Gastroesophageal sphincter (tissue), 4 donors: ENCODE measurements at regions not wholly inside any gene's neighbourhood (a gene's known extent, or its start where the extent isn't known, plus 50 kb on each side); places are given as distances from the start of the nearest gene placed in this dataset.
"Not testable (repeated sequence)": the region's sequence is repeated elsewhere in the genome, so short reads cannot be mapped to it uniquely, and the experiment has no call there.

Experiments used
- ATAC-seq: fragments of 150-250 bp; one replicate; pipeline ENCODE4 v1.9.1; 2016; ENCODE audit warnings: mild to moderate bottlenecking, moderate library complexity
- H3K27ac ChIP-seq, 4 donors: fragments of 200-600 bp; sonication (generic) in 3 of 4; 1 replicate in 3 of 4; 2 replicates in 1 of 4; pipeline ENCODE4 v1.5.1; 2016 to 2019
- H3K27me3 ChIP-seq: fragments of 200-600 bp; sonication (generic); one replicate; pipeline ENCODE4 v1.5.1; 2019
- H3K36me3 ChIP-seq, 2 donors: fragments of 200-600 bp; sonication (generic); one replicate each; pipeline ENCODE4 v1.5.1; 2019; ENCODE audit warnings: control low read depth in 1 of 2
- H3K4me1 ChIP-seq, 3 donors: fragments of 200-600 bp; sonication (generic); 1 replicate in 2 of 3; 2 replicates in 1 of 3; pipeline ENCODE4 v1.5.1; 2016 to 2019; ENCODE audit warnings: control low read depth in 2 of 3
- H3K4me3 ChIP-seq, 2 donors: fragments of 200-600 bp; sonication (generic); one replicate each; pipeline ENCODE4 v1.5.1; 2019; ENCODE audit warnings: mild to moderate bottlenecking in 1 of 2, moderate library complexity in 1 of 2
- H3K9me3 ChIP-seq, 3 donors: fragments of 200-600 bp; sonication (generic); one replicate each; pipeline ENCODE4 v1.5.1; 2017 to 2019; ENCODE audit warnings: control low read depth in 2 of 3
- EP300 ChIP-seq: sonication (generic); formaldehyde crosslinking; IDR thresholded peaks from one replicate; pipeline ENCODE4 v1.6.1; 2017; ENCODE audit warnings: antibody characterized with exemption, mild to moderate bottlenecking
- POLR2A ChIP-seq, 2 donors: fragments of 450-650 bp; IDR thresholded peaks; one replicate each; pipeline ENCODE4 v1.6.1; 2017; ENCODE audit warnings: antibody characterized with exemption in 2 of 2, mild to moderate bottlenecking in 2 of 2, moderate library complexity in 1 of 2
- POLR2AphosphoS5 ChIP-seq: sonication (generic); formaldehyde crosslinking; IDR thresholded peaks from one replicate; pipeline ENCODE4 v1.6.1; 2017; ENCODE audit warnings: antibody characterized with exemption
- WGBS, 2 donors: methylation state at CpG; one replicate each; pipeline ENCODE4 v1.1.5; 2018; ENCODE audit warnings: low coverage in 1 of 2; 5-methylcytosine and 5-hydroxymethylcytosine counted together
- TF ChIP-seq, protein P1 (sequence below), 4 experiments: fragments of 200-600 bp in 2 of 4; fragments of 450-650 bp in 2 of 4; sonication (generic) in 1 of 4; IDR thresholded peaks; one replicate each; pipeline ENCODE4 v1.5.1; 2017 to 2019; ENCODE audit warnings: antibody characterized with exemption in 4 of 4, mild to moderate bottlenecking in 2 of 4, moderate library complexity in 2 of 4

DNA sequence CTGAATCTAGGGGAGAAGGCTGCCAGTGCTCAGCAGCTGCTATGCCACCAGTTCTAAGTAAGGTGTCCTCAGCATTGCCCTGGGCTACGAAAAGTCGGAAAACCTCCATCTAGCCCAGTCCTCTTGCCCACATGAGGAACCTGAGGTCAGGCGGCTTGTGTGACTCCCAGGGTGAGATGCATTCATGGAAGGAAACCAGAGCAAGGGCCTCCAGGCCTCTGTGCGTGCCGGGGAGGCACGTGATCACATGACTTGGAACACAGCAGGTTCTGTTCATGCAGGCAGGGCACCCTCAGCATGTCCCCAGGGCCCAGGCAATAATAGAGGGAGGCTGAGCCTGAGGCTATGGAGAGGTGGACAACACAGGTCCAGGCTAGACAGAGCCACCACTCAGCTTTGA lies 312.5 kb upstream of the DUSP10 start:
- H3K4me1 ChIP-seq: no peaks in the 10 kb centered on the region
- no peaks in the 10 kb centered on the region for H3K9me3 ChIP-seq
- TF ChIP-seq POLR2A (IDR thresholded peaks at IDR 0.05) (no peak), POLR2AphosphoS5 (no peak), EP300 (no peak)
- TF ChIP-seq, protein P1, sequence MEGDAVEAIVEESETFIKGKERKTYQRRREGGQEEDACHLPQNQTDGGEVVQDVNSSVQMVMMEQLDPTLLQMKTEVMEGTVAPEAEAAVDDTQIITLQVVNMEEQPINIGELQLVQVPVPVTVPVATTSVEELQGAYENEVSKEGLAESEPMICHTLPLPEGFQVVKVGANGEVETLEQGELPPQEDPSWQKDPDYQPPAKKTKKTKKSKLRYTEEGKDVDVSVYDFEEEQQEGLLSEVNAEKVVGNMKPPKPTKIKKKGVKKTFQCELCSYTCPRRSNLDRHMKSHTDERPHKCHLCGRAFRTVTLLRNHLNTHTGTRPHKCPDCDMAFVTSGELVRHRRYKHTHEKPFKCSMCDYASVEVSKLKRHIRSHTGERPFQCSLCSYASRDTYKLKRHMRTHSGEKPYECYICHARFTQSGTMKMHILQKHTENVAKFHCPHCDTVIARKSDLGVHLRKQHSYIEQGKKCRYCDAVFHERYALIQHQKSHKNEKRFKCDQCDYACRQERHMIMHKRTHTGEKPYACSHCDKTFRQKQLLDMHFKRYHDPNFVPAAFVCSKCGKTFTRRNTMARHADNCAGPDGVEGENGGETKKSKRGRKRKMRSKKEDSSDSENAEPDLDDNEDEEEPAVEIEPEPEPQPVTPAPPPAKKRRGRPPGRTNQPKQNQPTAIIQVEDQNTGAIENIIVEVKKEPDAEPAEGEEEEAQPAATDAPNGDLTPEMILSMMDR (IDR thresholded peaks at IDR 0.05): no peak
- ATAC-seq: no peak
- no peaks in the 10 kb centered on the region for H3K27me3 ChIP-seq
- no peak overlapping the region for H3K4me3 ChIP-seq
- no peak overlapping the region for H3K27ac ChIP-seq
- no peaks in the 10 kb centered on the region for H3K36me3 ChIP-seq
- 100% methylated on average over 2 of the region's 6 CpGs; no CpG with 5 or more reads in 1 of the 2 donors for WGBS, 2 donors

DNA sequence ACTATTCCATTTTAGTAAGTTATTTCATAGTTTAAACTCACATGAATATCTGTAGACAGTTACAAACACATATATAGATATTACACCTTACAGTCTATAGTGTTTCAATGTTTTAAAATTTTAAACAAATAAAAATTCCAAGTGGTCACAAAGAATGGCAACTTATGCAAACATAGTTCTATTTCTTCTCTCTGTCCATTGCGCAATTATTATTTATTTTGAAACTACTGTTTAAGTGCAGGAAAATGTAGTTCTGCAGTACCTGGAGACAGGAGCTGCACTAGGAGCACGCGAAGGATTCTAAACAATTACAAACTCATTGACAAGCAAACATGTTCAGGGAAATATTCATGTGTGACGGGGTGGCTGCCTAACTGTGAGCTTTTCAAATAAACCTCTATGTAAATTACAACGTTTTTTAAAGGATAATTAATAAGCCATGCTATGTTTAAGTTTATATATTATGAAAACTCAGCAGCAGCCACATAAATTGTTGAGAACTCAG lies 312.0 kb upstream of the DUSP10 start:
- no peaks in the 10 kb centered on the region for H3K4me1 ChIP-seq
- no peak overlapping the region for H3K4me3 ChIP-seq
- WGBS, 2 donors: 68 to 87% methylated on average over 5 of the region's 5 CpGs
- no peak overlapping the region for H3K27ac ChIP-seq
- H3K9me3 ChIP-seq: no peaks in the 10 kb centered on the region
- ATAC-seq: no peak
- no peaks in the 10 kb centered on the region for H3K27me3 ChIP-seq
- no peaks in the 10 kb centered on the region for H3K36me3 ChIP-seq
- TF ChIP-seq POLR2A (IDR thresholded peaks at IDR 0.05) (no peak), EP300 (no peak), POLR2AphosphoS5 (no peak)
- TF ChIP-seq, protein P1 (IDR thresholded peaks at IDR 0.05): no peak

DNA sequence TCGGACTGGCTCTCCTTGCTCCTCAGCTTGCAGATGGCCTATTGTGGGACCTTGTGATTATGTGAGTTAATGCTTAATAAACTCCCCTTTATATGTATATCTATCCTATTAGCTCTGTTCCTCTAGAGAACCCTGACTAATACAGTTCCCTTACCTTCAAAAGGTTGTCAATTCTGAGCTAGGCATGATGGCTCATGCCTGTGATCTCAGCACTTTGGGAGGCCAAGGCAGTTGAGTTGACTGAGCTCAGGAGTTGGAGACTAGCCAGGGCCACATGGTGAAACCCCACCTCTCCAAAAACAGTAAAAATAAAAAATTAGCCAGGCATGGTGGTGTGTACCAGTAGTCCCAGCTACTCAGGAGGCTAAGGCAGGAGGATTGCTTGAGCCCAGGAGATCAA lies 309.4 kb upstream of the DUSP10 start:
- not testable (repeated sequence) for H3K4me1 ChIP-seq, H3K27me3 ChIP-seq, H3K4me3 ChIP-seq, ATAC-seq, H3K9me3 ChIP-seq, H3K27ac ChIP-seq, H3K36me3 ChIP-seq
- WGBS, 2 donors: 100% methylated on average over 1 of the region's 1 CpG

DNA sequence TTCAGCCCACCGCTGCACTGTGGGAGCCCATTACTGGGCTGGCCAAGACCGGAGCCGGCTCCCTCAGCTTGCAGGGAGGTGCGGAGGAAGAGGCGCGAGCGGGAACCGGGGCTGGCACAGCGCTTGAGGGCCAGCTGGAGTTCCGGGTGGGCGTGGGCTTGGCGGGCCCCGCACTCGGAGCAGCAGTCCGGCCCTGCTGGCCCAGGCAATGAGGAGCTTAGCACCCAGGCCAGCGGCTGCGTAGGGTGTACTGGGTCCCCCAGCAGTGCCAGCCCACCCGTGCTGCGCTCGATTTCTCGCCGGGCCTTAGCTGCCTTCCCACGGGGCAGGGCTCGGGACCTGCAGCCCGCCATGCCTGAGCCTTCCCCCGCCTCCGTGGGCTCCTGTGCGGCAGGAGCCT lies 307.8 kb upstream of the DUSP10 start:
- not testable (repeated sequence) for H3K36me3 ChIP-seq, H3K27me3 ChIP-seq, H3K27ac ChIP-seq, ATAC-seq, H3K4me1 ChIP-seq, H3K9me3 ChIP-seq, H3K4me3 ChIP-seq
- no CpG with 5 or more reads among the region's 28 CpGs for WGBS, 2 donors

DNA sequence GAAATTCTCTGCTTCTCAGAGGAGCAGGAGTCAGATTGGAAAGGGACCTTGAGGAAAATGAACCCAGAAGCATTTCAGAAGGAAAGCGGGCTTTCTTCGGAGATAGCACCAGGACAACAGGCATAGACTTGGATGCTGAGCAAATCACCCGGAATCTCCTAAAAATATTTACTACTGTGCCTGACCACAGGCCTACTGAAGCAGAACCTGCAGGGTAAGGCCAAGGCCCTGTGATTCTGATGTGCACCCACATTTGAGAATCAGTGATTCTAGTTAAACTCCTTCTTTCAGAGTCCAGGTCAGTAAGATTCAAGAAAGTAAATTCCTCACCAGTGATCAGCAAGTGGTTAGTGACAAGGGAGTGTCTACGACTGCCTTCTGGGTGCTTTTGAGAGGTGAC lies 307.3 kb upstream of the DUSP10 start:
- Histone ChIP-seq H3K27me3 (no peaks in the 10 kb centered on the region), H3K4me1 (peaks cover 0 to 3% (median 2%) of the 10 kb centered on the region in 3 donors), H3K27ac (no peak overlapping the region), H3K9me3 (no peaks in the 10 kb centered on the region), H3K4me3 (no peak overlapping the region), H3K36me3 (no peaks in the 10 kb centered on the region)
- TF ChIP-seq POLR2A (IDR thresholded peaks at IDR 0.05): no peak
- WGBS, 2 donors: 88 to 96% methylated on average over 3 to 4 of the region's 4 CpGs
- no peak for ATAC-seq

DNA sequence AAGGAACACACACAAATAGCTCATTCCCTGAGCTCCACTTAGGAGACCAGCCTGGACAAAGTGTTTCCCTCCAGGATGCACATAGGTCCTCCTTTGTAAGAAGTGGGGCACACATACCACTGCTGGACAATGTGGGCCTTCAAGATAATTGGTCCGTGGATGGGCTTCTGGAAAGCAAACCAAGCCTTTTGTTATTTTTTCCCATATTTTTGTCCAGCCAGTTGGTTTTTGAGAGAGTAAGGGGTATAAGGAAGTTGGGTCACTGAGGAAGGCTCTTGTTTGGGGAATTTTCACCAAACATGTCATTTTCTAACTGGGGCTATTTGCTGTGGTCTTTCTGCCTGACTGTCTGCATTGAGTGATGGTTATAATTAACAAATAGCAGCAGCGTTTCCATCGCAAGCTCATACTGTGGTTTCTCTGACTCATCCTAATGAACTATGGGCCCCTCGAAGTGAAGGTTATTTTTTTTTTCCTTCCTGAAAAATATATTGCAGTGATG lies 306.3 kb upstream of the DUSP10 start:
- H3K9me3 ChIP-seq: no peaks in the 10 kb centered on the region
- no peaks in the 10 kb centered on the region for H3K27me3 ChIP-seq
- peaks cover 0 to 14% (median 11%) of the 10 kb centered on the region in 3 donors for H3K4me1 ChIP-seq
- H3K4me3 ChIP-seq: no peak overlapping the region
- WGBS, 2 donors: 67 to 71% methylated on average over 1 to 4 of the region's 4 CpGs
- no peak overlapping the region for H3K27ac ChIP-seq
- no peak for ATAC-seq
- TF ChIP-seq EP300: no peak
- TF ChIP-seq POLR2A (IDR thresholded peaks at IDR 0.05): no peak
- TF ChIP-seq POLR2AphosphoS5: no peak
- TF ChIP-seq, protein P1 (IDR thresholded peaks at IDR 0.05): no peak
- no peaks in the 10 kb centered on the region for H3K36me3 ChIP-seq
